Epithelial cell of proximal tubule (primary cell): ENCODE measurements at regions not wholly inside any gene's neighbourhood (a gene's known extent, or its start where the extent isn't known, plus 50 kb on each side); places are given as distances from the start of the nearest gene placed in this dataset.

Source experiments
- DNase-seq: peaks from one replicate; pipeline ENCODE4 v3.0.0-alpha.2; 2011; ENCODE audit warnings: low read depth
- H3K4me3 ChIP-seq: 2 replicates; pipeline ENCODE4 v1.5.1; 2011; ENCODE audit warnings: low read depth, mild to moderate bottlenecking, low read length
- CTCF ChIP-seq: conservative IDR thresholded peaks from 2 replicates; pipeline ENCODE4 v1.5.1; 2012; ENCODE audit warnings: low read depth, mild to moderate bottlenecking, low read length

- no peak for TF ChIP-seq CTCF
- no peak overlapping the region for H3K4me3 ChIP-seq
- no peak for DNase-seq
Observed at GRCh38 chr10:100612601-100613595, 77.2 kb downstream of the HIF1AN start.

GRCh38 chr10:100613846-100614245, 78.1 kb downstream of the HIF1AN start:
- no peak for TF ChIP-seq CTCF
- no peak overlapping the region for H3K4me3 ChIP-seq
- no peak for DNase-seq

- H3K4me3 ChIP-seq = no peak overlapping the region
- TF ChIP-seq CTCF = no peak
- DNase-seq = no peak
Observed at GRCh38 chr10:100614429-100615095, 78.8 kb downstream of the HIF1AN start.

GRCh38 chr10:100615241-100615640, 79.5 kb downstream of the HIF1AN start:
- DNase-seq = no peak
- no peak for TF ChIP-seq CTCF
- no peak overlapping the region for H3K4me3 ChIP-seq

GRCh38 chr10:100615908-100616307, 80.2 kb downstream of the HIF1AN start:
- H3K4me3 ChIP-seq = no peak overlapping the region
- no peak for TF ChIP-seq CTCF
- DNase-seq = no peak

GRCh38 chr10:100618091-100618615, 82.4 kb downstream of the HIF1AN start:
- TF ChIP-seq CTCF = no peak
- H3K4me3 ChIP-seq = no peak overlapping the region
- DNase-seq = no peak
